ENCODE measurements at regions not wholly inside any gene's neighbourhood (a gene's known extent, or its start where the extent isn't known, plus 50 kb on each side); places are given as distances from the start of the nearest gene placed in this dataset.

DNA sequence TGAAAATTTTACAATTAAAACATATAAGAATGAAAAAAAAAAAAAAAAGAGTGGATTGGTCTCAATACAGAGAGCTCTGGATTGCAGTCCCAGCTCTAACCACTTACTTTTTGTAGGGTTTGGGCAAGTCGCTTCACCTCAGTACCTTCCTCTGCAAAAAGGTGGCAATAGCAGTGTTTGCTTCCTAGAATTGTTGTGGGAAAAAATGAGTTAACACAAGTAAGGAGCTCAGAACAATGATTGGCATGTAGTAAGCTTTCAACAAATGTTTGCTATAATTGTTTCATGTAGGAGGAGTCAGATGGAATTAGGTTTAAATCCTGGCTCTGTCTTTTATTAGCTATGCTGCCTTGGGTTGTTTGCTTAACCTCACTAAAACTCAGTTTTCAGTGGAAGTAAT, 425.2 kb upstream of the TBL1XR1 start:
- TF ChIP-seq, protein P1, sequence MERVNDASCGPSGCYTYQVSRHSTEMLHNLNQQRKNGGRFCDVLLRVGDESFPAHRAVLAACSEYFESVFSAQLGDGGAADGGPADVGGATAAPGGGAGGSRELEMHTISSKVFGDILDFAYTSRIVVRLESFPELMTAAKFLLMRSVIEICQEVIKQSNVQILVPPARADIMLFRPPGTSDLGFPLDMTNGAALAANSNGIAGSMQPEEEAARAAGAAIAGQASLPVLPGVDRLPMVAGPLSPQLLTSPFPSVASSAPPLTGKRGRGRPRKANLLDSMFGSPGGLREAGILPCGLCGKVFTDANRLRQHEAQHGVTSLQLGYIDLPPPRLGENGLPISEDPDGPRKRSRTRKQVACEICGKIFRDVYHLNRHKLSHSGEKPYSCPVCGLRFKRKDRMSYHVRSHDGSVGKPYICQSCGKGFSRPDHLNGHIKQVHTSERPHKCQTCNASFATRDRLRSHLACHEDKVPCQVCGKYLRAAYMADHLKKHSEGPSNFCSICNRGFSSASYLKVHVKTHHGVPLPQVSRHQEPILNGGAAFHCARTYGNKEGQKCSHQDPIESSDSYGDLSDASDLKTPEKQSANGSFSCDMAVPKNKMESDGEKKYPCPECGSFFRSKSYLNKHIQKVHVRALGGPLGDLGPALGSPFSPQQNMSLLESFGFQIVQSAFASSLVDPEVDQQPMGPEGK (CRISPR knock-in tag; IDR thresholded peaks at IDR 0.05; ENCODE audit: borderline replicate concordance), result no peak
- TF ChIP-seq SNAI2 (CRISPR knock-in tag; IDR thresholded peaks at IDR 0.05) (no peak), BACH2 (CRISPR knock-in tag; IDR thresholded peaks at IDR 0.05; ENCODE audit: borderline replicate concordance) (no peak), ZNF70 (CRISPR knock-in tag; IDR thresholded peaks at IDR 0.05) (no peak)

All from SK-N-SH treated with all-trans-retinoic acid at 6 μM for 48 hours (cell line).